Endodermal cell (in vitro differentiated cells): ENCODE measurements at regions not wholly inside any gene's neighbourhood (a gene's known extent, or its start where the extent isn't known, plus 50 kb on each side); places are given as distances from the start of the nearest gene placed in this dataset.

Experiments used
- DNase-seq: peaks from one replicate; pipeline ENCODE4 v3.0.0-alpha.2; 2017
- H3K27ac ChIP-seq: 2 replicates; pipeline ENCODE4 v1.5.1; 2013; ENCODE audit warnings: mild to moderate bottlenecking, low read depth, low read length, moderate library complexity
- H3K27me3 ChIP-seq: 2 replicates; pipeline ENCODE4 v1.6.1; 2013; ENCODE audit warnings: mild to moderate bottlenecking, low read length, moderate library complexity; ENCODE audit not compliant: insufficient read depth, control insufficient read depth, poor library complexity, severe bottlenecking
- H3K36me3 ChIP-seq: 2 replicates; pipeline ENCODE4 v1.7.0; 2013; ENCODE audit warnings: mild to moderate bottlenecking, low read length, moderate library complexity; ENCODE audit not compliant: control insufficient read depth, insufficient read depth
- H3K4me1 ChIP-seq: one replicate; pipeline ENCODE4 v1.7.0; 2013; ENCODE audit warnings: low read length; ENCODE audit not compliant: control insufficient read depth, insufficient read depth
- H3K4me3 ChIP-seq: 2 replicates; pipeline ENCODE4 v1.5.1; 2013; ENCODE audit warnings: mild to moderate bottlenecking, low read length, moderate library complexity
- H3K9ac ChIP-seq: 2 replicates; pipeline ENCODE4 v1.6.1; 2013; ENCODE audit warnings: mild to moderate bottlenecking, low read length, moderate library complexity; ENCODE audit not compliant: poor library complexity, severe bottlenecking; ENCODE audit errors: extremely low read depth
- H3K9me3 ChIP-seq: 2 replicates; pipeline ENCODE4 v1.6.1; 2013; ENCODE audit warnings: mild to moderate bottlenecking, low read length, moderate library complexity; ENCODE audit not compliant: control insufficient read depth
- H3K27ac Mint-ChIP-seq: 2 replicates; pipeline ENCODE4 v1.8.0; 2020; ENCODE audit warnings: mixed read lengths
- H3K27me3 Mint-ChIP-seq: 2 replicates; pipeline ENCODE4 v1.8.0; 2021; ENCODE audit warnings: mild to moderate bottlenecking, mixed read lengths; ENCODE audit not compliant: insufficient read depth
- H3K36me3 Mint-ChIP-seq: 2 replicates; pipeline ENCODE4 v1.8.0; 2020; ENCODE audit warnings: low read depth, mixed read lengths
- H3K4me1 Mint-ChIP-seq: 2 replicates; pipeline ENCODE4 v1.8.0; 2020; ENCODE audit warnings: mixed read lengths
- H3K4me3 Mint-ChIP-seq: 2 replicates; pipeline ENCODE4 v1.8.0; 2020; ENCODE audit warnings: mild to moderate bottlenecking, moderate library complexity, mixed read lengths
- H3K9me3 Mint-ChIP-seq: 2 replicates; pipeline ENCODE4 v1.8.0; 2020; ENCODE audit warnings: mild to moderate bottlenecking, mixed read lengths
- WGBS, 2 experiments: methylation state at CpG; one replicate each; pipeline versions ENCODE4 v1.1.5 to v1.1.7; 2013; ENCODE audit warnings: missing lambda C conversion rate in 2 of 2, mixed read lengths in 1 of 2; ENCODE audit not compliant: insufficient coverage in 1 of 2, insufficient read length in 1 of 2; 5-methylcytosine and 5-hydroxymethylcytosine counted together
- TF ChIP-seq, protein P1 (sequence below): fragments of 200-600 bp; sonication (generic); conservative IDR thresholded peaks from 2 replicates; pipeline ENCODE4 v1.5.0; 2021; ENCODE audit warnings: antibody characterized with exemption, mild to moderate bottlenecking

DNA sequence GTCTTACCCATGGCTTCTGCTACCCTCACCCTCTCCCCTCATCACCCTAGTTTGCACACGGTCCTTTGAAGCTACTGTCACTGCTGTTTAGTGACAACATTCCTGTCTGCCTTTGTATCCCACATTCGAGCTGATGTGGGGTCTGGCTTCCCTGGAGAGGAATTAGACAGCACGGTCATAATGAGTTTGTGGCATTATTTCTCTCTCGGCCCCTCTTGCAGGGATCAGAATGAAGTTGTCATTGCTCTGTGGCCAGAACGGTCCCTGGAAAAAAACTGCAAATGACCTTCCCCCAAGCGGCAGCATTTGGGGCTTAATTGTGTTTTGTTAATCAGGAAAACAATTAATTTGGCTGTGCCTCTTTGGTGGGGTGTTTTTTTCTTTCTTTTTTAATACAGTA is 317.2 kb upstream of the PODXL start:
- Mint-ChIP-seq H3K36me3 (no peaks in the 10 kb centered on the region), H3K4me3 (no peak overlapping the region), H3K4me1 (peaks cover 15% of the 10 kb centered on the region), H3K27me3 (peaks cover 2% of the 10 kb centered on the region), H3K27ac (no peak overlapping the region), H3K9me3 (no peaks in the 10 kb centered on the region)
- 82 to 83% methylated on average over 6 of the region's 6 CpGs for WGBS, 2 experiments
- H3K27me3 ChIP-seq, result no peaks in the 10 kb centered on the region
- no peak overlapping the region for H3K27ac ChIP-seq
- no peak for DNase-seq
- no peaks in the 10 kb centered on the region for H3K4me1 ChIP-seq
- no peak overlapping the region for H3K4me3 ChIP-seq
- TF ChIP-seq, protein P1, sequence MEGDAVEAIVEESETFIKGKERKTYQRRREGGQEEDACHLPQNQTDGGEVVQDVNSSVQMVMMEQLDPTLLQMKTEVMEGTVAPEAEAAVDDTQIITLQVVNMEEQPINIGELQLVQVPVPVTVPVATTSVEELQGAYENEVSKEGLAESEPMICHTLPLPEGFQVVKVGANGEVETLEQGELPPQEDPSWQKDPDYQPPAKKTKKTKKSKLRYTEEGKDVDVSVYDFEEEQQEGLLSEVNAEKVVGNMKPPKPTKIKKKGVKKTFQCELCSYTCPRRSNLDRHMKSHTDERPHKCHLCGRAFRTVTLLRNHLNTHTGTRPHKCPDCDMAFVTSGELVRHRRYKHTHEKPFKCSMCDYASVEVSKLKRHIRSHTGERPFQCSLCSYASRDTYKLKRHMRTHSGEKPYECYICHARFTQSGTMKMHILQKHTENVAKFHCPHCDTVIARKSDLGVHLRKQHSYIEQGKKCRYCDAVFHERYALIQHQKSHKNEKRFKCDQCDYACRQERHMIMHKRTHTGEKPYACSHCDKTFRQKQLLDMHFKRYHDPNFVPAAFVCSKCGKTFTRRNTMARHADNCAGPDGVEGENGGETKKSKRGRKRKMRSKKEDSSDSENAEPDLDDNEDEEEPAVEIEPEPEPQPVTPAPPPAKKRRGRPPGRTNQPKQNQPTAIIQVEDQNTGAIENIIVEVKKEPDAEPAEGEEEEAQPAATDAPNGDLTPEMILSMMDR, result no peak
- H3K9ac ChIP-seq, result no peak overlapping the region
- H3K9me3 ChIP-seq, result no peaks in the 10 kb centered on the region
- H3K36me3 ChIP-seq, result no peaks in the 10 kb centered on the region

- Histone ChIP-seq H3K27me3 (no peaks in the 10 kb centered on the region), H3K9ac (no peak overlapping the region), H3K36me3 (no peaks in the 10 kb centered on the region), H3K9me3 (no peaks in the 10 kb centered on the region), H3K4me3 (no peak overlapping the region), H3K27ac (no peak overlapping the region), H3K4me1 (peaks cover 9% of the 10 kb centered on the region)
- H3K36me3 Mint-ChIP-seq, result no peaks in the 10 kb centered on the region
- TF ChIP-seq, protein P1, result no peak
- H3K27ac Mint-ChIP-seq, result no peak overlapping the region
- 94% methylated on average over 1 of the region's 1 CpG; no CpG with 5 or more reads in 1 of the 2 experiments for WGBS, 2 experiments
- H3K4me1 Mint-ChIP-seq, result peaks cover 28% of the 10 kb centered on the region
- no peak for DNase-seq
- no peaks in the 10 kb centered on the region for H3K9me3 Mint-ChIP-seq
- H3K27me3 Mint-ChIP-seq, result peaks cover 2% of the 10 kb centered on the region
- no peak overlapping the region for H3K4me3 Mint-ChIP-seq
Measured at GRCh38 chr7:131869986-131870385, 313.6 kb upstream of the PODXL start.

- no peak for DNase-seq
- Mint-ChIP-seq H3K27ac (no peak overlapping the region), H3K9me3 (no peaks in the 10 kb centered on the region), H3K36me3 (no peaks in the 10 kb centered on the region), H3K4me1 (peaks cover 31% of the 10 kb centered on the region), H3K4me3 (no peak overlapping the region), H3K27me3 (peaks cover 2% of the 10 kb centered on the region)
- Histone ChIP-seq H3K36me3 (no peaks in the 10 kb centered on the region), H3K27me3 (no peaks in the 10 kb centered on the region), H3K4me1 (peaks cover 9% of the 10 kb centered on the region), H3K4me3 (no peak overlapping the region), H3K9me3 (no peaks in the 10 kb centered on the region), H3K9ac (no peak overlapping the region), H3K27ac (no peak overlapping the region)
- 77 to 89% methylated on average over 3 of the region's 3 CpGs for WGBS, 2 experiments
- TF ChIP-seq, protein P1, result no peak
Measured at GRCh38 chr7:131869169-131869844, 312.9 kb upstream of the PODXL start.
